ENCODE measurements at regions not wholly inside any gene's neighbourhood (a gene's known extent, or its start where the extent isn't known, plus 50 kb on each side); places are given as distances from the start of the nearest gene placed in this dataset.

DNA sequence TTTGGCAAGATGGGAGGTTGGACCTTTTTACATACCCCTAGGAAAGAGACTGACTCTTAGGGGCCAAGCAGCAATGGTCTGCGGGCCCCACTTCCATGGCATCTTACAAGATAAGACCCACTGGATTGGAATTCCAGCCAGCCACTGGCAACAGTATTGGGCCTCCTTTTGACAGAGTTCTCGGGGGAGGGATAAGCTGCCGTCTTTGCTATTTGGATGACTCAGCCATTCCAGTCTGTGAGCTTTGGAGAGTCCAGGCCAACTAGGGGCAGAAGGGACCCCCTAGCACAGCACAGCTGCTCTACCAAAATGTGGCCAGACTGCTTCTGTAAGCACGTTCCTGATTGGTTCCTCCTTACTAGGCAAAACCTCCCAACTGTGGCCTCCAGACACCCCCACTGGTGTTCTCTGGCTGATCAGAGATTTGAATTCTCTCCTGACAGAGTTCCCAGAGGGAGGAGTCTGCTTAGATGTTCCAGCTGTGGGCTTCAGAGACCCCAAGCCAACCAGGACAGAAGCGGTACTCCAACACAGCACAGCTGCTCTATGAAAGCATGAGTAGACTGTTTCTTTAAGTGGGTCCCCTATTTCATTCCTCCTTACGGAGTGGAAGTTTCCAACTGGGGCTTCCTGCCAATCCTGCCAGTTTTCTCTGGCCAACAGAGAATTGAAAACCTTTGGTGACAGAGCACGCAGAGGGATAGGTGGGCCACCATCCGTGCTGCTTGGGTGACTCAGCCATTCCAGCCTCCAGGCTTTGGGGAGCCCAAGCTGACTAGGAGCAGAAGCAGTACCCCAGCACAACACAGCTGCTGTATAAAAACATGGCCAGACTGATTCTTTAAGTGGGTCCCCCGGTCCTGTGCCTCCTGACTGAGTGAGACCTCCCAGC, 672.1 kb upstream of the RIOK2 start:
- DNase-seq = no peak

DNA sequence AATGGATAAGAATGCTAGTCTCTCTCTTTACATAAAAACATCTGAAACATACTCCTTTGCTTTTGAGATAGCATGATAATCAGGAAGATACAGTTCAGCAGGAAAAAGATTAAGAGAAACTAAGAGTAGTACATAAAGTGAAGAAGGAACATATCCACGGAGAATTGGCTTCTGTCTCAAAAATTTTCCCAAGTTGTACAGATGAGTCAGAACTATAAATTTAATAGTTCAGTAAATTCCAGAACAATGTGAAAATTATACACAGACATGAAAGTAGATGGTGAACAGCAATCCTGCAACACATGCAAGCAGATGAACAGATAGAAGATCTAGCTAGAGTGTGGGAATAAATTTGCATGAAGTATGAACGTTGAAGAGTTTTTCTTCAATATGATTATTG, 691.4 kb upstream of the RIOK2 start:
- DNase-seq = no peak

DNA sequence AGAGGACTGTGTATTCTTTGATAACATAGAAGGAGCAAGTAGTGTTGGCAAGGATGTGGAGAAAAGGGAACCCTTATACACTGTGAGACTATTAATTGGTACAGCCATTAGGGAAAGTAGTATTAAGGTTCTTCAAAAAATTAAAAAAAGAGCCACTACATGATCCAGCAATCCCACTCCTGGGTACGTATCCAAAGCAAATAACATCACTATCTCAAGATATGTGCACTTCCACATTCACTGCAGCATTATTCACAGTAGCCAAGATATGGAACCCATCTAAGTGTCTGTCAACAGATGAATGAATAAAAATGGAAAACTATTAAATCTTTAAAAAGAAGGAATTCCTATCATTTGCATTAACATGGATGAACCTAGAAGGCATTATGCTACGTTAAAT, 693.2 kb upstream of the RIOK2 start:
- no peak for DNase-seq

DNA sequence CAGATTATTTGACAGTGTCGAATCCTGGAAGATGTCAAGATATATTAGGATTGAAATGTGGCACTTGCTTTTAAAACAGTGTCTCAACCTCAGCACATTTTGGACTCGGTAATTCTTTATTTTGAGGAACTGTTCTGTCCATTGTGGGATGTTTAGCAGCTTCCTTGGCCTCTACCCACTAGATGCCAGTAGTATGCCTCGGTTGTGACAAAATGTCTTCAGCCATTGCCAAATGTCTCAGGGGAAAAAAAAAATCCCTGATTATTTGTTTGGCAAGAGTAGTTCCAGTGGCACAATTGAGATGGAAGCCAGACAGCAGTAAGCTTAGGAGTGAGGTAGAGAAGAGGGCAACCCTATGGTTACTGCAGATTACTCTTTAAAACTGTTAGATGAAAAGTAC, 694.5 kb upstream of the RIOK2 start:
- DNase-seq = no peak

DNA sequence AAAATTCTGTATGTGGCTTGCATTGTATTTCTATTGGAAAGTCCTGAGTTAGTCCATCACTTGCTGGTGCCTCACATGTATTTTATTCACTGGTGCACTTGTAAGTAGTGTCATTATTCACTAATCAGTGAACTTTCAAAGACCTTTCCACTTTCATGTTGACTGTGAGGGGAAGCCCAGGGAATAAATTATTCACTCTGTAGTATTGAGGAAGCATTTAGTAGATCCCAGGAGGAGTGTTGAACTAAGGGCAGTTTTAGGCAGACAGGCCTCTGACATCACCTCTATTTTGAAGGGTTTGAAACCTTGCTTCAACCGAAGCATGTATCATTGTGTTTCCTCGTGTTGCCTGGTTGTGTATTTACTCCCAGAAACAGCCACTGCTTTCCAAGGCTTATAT, 705.4 kb upstream of the RIOK2 start:
- no peak for DNase-seq

DNA sequence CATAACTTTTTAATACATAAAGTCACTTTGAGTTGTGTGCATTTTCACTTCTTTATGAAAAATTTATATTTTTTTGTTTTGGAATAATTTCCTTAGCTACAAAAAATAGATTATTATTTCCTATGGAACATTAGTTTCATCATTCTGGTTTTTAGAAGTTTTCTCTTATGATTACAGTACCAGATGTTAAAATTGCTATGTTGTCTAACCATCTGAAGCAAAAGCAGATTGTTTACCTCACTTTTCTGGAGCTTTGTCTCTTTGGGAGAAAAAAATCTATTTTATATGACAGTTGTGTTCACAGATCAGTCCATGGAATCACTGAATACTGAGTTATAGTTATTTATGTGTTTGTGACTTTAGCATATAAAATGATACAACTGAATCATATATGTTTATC, 708.9 kb upstream of the RIOK2 start:
- no peak for DNase-seq

DNA sequence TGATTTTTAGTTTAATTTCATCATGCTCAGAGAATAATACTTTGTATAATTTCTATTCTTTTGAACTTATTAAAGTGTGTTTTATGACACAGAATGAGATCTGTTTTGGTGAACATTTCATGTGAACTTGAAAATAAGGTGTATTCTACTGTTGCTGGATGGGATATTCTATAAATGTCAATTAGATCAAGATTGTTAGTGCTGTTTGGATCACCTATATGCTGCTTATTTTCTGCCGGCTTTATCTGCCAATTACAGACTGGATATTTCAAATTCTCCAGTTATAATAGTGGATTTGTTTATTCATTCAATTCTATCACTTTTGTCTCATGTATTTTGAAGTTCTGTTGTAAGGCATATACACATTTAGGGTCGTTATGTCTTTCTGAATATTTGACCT, 720.7 kb upstream of the RIOK2 start:
- DNase-seq = no peak

DNA sequence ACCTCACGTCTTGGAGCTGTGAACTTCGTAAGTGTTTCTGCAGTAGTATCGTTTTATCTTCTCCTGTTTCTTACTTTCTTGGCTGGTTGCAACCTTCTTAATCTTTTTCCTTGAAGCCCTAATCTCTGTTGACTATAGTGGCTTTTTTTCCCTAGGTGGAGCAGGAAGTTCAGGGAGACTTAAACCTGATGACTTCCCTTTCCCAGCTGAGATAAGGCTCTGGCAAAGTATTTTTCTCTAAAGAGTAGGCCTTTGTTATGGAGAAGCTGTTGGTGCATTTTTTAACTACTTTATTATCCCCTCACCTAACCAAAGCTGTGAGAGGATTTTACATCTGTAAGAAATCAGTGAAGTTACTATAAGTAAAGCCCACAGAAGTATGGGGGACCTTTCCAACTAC, 723.1 kb upstream of the RIOK2 start:
- no peak for DNase-seq

DNA sequence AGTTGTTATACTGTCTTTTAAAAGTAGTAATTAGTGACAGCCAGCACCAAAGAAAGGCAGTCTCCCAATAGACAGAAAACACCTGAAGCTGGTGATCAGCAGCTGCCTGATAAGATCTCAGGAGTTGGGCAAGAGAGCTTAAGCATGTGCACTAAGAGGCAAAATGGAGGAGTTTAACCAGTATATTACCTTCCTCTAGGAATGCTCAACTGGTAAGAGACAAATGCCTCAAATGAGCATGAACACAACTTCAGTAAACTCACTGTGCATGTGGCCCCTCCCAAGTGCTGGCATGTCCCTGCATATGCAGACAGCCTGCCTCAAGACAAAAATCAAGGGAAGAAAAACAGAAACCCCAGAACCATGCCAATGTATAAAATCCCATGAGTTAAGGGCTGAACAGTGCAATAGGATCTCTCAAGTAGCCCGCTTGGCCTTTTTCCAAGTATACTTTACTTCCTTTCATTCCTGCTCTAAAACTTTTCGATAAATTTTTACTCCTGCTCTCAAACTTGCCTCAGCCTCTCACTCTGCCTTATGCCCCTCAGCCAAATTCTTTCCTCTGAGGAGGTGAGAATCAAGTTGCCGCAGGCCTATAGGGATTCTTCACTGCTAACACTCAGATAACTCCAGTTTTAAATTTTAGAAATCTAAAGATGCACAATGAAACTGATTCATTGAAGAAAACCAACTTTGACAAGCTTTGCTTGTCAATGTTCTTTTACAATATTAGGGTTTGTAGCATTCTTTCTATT, 724.8 kb upstream of the RIOK2 start:
- DNase-seq = no peak

DNA sequence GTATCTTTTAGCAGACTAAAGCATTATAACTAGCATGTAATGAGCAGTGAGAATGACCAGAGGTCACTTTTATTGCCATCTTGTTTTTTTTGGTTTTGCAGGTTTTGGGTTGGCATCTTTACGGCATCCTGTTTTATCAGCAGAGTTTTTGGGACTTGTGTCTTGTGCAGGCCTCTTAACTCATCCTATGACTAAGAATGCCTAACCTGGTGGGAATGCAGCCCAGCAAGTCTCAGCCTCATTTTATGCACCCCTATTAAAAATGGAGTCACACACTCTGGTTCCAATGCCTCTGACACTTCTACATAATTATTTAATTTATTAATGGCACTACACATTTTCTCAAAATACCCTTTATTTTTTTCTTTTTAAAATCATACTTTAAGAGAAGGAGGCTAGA, 726.5 kb upstream of the RIOK2 start:
- no peak for DNase-seq

DNA sequence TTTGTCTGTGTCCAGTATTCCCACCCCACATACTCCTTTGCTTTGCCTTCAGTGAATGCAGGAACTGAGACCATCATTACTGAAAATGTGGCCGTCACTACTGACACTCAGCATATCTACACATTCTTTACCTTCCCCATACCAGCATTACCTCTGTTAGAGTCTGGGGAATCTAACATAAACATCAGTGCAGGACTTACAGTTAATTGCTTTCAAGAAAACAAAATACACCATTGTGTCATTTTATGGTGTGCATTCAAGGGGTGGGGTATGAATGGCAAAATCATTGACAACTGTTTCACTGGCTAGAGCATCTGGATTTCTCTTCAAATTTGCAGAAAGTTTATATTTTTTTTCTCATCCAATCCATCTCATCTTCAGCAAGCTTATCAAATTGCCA, 731.4 kb upstream of the RIOK2 start:
- DNase-seq = no peak

DNA sequence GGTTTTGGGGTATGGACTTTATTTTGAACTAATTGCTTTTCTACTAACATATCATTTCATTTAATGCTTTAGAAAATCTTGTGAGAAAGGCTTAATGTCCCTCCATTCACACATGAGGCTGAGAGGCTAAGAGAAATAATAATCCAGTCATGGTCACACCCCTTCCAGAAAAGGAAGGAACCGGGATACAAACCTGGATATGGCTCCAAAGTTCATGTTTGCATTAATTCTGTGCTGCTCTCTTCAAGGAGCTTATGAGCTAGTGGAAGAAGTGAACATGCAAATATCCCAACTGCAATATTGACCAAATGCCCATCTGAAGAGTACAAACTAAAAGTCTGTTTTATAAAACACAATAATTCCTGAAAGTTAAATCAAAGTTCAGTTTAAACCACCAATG, 732.1 kb upstream of the RIOK2 start:
- DNase-seq = no peak

DNA sequence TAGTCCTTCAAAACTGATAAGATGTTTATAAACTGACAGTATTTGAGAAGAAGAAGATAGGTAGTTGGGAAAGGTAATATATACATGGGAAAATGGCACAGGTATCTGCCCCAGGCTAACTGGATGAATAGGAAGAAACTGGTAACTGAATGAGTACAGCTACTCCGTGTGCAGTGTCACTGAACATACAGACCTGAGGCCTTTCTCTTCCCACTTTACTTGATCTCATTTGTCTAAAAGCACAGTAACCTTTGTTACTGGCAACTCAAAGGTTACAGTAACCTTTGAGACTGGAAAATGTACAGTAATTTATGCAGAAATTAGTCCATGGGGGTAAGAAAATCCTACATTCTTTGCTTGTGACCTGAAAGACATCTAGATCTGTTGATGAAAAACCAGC, 735.0 kb upstream of the RIOK2 start:
- no peak for DNase-seq

DNA sequence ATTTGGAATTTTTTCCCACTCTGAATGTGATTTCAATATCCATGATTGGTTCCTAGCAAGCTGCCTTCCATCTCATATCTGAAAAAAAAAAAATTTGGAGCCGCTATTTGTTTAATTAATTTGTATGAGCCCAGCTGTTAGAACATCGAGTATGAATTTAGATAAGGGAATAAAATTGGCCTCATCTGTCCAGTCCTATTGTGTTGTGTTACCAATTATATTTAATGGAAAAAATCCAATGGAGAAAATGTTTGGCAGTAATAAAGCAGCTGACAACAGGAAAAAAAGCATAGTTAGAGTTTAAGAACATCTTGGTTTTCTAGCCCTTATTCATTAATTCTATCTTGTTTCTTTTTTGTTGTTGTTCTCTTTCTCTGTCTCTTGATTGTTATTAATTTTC, 735.6 kb upstream of the RIOK2 start:
- DNase-seq = no peak

DNA sequence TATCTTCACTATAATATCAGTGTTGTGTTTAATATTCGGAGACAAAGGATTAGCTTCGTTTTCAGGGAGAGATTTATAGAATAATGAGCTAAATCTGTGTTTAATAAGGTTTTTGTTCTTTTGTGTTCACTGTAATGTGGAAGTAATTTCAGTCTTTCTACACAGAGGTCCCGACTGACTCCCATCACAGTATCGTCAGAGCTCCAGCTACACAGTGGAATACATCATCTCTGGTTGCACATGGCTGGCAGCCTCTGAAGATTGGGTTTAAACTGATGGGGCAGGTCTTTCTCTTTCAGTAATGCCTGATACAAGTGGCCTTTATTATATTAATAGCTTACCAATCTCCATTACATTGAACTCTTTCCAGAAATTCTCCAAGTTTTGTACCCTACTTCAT, 736.7 kb upstream of the RIOK2 start:
- no peak for DNase-seq

DNA sequence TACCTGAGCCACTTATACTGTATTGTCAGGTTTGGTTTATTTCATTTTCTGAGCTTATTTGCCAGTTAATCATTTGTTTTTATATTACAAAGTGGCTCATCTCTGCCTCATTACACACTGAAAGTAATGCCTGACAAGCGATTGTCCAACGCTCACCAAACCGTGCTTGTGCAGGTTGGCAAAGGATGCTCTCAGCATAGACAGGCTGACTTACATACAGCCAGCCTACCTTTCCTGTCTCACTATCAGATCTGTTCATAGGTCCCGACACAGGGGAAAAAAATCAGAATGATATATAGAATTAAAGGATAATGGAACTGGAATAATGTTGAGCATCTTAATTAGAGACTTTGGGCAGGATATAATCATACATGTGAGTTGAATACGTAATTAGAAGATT, 739.7 kb upstream of the RIOK2 start:
- DNase-seq = no peak

DNA sequence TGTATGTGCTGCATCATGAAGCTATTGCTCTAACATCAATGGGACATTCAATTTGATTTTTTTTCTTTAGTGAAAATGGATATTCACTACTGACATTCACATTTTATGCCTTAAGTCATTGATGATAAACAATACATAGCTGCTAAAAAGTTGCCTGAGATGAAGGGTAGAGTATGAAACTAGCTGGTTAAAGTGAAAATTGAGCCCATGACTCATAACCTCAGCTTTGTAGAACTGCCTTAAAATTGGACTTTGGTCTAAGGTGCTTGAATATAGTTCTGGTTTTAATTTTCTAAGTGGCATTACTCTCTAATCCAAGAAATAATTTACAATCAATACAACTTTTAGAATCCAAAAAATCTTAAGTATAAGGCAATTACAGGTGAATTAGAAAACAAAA, 740.4 kb upstream of the RIOK2 start:
- DNase-seq = no peak

DNA sequence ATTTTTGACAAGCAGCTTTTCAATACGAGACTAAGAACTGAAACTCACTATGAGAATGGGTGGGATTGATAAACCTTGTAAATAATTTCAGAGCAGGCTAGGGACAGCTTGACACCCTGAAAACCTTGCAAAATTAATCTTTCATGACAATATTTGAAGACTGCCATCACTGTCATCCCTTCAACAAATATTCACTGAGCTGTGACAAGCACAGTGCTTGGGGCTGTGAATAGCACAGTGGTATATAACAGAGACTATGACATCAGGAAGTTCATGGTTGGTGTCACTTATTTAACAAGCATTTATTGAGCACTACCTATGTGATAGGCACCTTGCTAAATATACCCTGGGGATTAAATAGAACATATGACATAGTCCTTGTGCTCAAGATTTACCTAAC, 741.0 kb upstream of the RIOK2 start:
- DNase-seq = no peak

DNA sequence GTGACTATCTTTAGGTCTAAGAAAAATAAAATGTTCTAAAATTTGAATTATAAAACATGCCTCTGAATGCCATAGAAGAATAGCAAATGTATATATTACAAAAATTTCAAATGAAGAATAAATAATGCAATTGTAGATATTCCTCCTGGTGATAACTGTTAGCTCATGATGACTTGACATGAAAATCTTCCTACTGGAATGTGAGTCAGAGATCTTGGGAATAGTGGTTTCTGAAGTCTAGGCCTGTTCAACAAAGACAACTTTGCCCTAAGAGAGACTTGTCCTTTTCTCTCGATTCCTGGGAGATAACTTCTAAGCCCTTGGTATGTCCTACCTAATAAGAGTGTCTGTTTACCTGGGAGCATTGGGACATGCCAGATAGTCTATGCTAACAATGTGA, 746.3 kb upstream of the RIOK2 start:
- no peak for DNase-seq

DNA sequence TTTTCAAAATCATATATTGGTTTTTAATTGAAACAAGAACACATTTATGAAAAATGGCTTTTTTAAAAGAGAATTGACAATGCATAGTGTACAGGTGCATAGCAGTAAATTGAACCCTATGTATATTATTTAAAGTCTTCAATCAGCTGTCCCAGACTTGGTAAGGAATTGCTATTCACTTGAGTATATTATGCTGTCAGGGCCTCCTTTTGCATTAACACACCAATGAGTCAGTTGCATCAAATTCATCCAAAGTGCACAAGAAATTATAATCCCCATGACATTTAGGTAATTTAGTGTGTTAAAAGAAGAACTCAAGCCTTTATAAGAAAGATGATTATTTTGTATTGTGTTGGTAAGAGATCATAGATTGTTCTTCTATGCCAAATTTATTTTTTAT, 748.8 kb upstream of the RIOK2 start:
- DNase-seq = no peak

DNA sequence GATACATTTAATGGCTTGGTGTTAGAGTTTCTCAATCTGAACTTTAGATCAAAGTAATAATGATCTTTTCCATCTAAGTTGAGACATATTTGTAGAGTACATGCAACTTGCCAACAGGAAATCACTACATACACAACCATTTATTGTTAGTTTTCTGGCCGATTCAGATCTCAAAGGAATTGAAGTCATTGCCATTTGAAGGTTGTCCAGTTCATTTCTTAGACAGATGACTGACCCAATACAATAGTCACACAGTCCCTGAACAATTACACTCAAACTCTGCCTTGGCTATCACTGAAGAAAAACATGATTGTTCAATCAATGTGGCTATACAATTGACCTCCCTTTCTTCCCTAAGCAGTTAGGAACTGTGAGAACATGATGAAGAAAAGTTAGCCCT, 753.2 kb upstream of the RIOK2 start:
- no peak for DNase-seq

DNA sequence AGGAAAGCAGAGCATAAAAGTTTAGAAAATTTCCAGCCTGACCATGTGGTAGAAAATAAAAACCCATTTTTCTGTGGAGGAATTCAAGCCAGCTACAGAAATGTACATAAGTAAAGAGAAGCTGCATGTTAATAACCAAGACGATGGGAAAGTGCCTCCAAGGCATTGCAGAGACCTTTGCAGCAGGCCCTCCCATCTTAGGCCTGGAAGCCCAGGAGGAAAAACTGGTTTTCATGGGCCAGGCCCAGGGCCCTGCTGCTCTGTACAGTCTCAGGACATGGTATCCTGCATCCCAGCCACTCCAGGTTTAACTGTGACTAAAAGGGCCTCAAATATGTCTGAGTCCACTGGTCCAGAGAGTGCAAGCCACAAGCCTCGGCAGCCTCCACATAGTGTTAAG, 754.8 kb upstream of the RIOK2 start:
- no peak for DNase-seq

DNA sequence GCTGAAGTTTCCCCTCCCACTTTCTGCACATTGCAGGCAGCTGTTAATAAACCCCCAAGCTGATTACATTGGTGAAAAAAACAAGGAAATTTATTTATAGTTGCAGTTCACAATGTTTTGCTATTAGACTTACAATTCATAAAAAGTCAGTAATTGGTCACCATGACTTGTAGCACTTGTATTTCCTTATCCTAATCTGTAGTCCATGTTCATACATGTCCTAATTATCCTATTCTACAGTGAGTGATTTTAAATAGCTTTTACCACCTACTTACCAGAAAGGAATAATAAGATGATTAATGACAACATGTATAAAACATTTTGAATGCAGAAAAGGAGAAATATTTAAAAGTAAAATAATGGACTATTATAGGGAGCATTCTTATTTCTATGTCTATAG, 760.0 kb upstream of the RIOK2 start:
- no peak for DNase-seq

DNA sequence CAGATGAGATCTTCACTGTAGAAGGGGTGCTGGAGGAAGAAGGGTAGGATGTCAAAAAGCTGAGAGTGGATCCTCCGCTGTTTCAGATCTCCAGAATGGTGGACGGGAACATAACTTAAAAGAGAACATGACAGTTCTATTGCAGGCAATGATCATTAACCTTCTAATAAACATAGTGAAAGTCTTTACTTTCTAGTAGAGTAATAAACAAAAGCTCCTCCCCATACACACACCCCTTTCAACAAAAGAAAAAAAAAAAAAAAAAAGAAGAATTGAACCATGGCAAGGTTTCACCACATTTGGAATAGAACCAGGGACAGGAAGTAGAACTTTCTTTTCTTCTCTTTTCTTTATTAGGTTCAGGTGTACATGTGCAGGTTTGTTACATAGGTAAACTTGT, 768.1 kb upstream of the RIOK2 start:
- no peak for DNase-seq

DNA sequence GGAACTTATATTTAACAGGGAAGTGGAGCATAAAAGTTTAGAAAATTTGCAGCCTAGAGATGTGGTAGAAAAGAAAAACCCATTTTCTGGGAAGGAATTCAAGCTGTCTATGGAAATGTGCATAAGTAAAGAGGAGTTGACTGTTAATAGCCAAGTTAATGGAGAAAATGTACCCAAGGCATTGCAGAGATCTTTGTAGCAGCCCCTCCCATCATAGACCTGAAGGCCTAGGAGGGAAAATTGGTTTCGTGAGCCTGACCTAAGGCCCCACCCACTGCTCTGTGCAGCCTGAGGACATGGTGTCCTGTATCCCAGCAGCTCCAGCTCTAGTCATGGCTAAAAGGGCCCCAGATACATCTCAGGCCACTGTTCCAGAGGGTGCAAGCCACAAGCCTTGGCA, 772.4 kb upstream of the RIOK2 start:
- no peak for DNase-seq
